ENCODE measurements at regions not wholly inside any gene's neighbourhood (a gene's known extent, or its start where the extent isn't known, plus 50 kb on each side); places are given as distances from the start of the nearest gene placed in this dataset.

GRCh38 chr11:26263769-26264168 lies 68.2 kb upstream of the ANO3 start:
- CTCF ChIA-PET, result no interaction called here

GRCh38 chr11:26264266-26264665 lies 67.7 kb upstream of the ANO3 start:
- Histone ChIP-seq H3K27ac (ENCODE audit: low read length) (no peak overlapping the region), H3K9me3 (ENCODE audit: control insufficient read depth, insufficient read depth, low read depth, low read length) (no peaks in the 10 kb centered on the region), H3K4me1 (ENCODE audit: control insufficient read depth, insufficient read depth, low read length) (no peaks in the 10 kb centered on the region), H3K36me3 (ENCODE audit: control insufficient read depth, insufficient read depth, low read length) (no peaks in the 10 kb centered on the region), H3K4me3 (ENCODE audit: low read depth in 2 of 2, low read length in 2 of 2) (no peak overlapping the region), H3K27me3 (ENCODE audit: control insufficient read depth, insufficient read depth, low read length) (no peaks in the 10 kb centered on the region)
- ATAC-seq (no peak), DNase-seq (ENCODE audit: low read depth, low spot score) (no peak)
- in situ Hi-C loops (cut with HindIII; ENCODE audit: low pct_unique_long_range_greater_than_20kb, low sequenced_read_pairs) (no loop called here), intact Hi-C loops (cut with micrococcal nuclease; ENCODE audit: unreplicated experiment) (no loop called here)
- ChIA-PET POLR2A (no interaction called here), CTCF (no interaction called here)
- no TSS peak for BruUV-seq (replicated peaks)
- TF ChIP-seq POLR2AphosphoS5 (IDR thresholded peaks at IDR 0.05; ENCODE audit: low read depth, low read length) (no peak), CTCF (IDR thresholded peaks at IDR 0.05) (no peak), TCF7L2 (IDR thresholded peaks at IDR 0.05; ENCODE audit: low read depth, low read length) (no peak), REST (IDR thresholded peaks at IDR 0.05; ENCODE audit: insufficient read depth in 1 of 2, low read depth in 2 of 2, low read length in 1 of 2) (no peak), SIN3A (IDR thresholded peaks at IDR 0.05; ENCODE audit: borderline replicate concordance, insufficient read depth, low read depth, low read length) (no peak)

More at GRCh38 chr11:26263769-26264168, 68.2 kb upstream of the ANO3 start:
- POLR2A ChIA-PET, result no interaction called here
- Histone ChIP-seq H3K9me3 (ENCODE audit: control insufficient read depth, insufficient read depth, low read depth, low read length) (no peaks in the 10 kb centered on the region), H3K27me3 (ENCODE audit: control insufficient read depth, insufficient read depth, low read length) (no peaks in the 10 kb centered on the region), H3K27ac (ENCODE audit: low read length) (no peak overlapping the region), H3K36me3 (ENCODE audit: control insufficient read depth, insufficient read depth, low read length) (no peaks in the 10 kb centered on the region), H3K4me1 (ENCODE audit: control insufficient read depth, insufficient read depth, low read length) (no peaks in the 10 kb centered on the region), H3K4me3 (ENCODE audit: low read depth in 2 of 2, low read length in 2 of 2) (no peak overlapping the region)
- ATAC-seq, result no peak
- DNase-seq (ENCODE audit: low read depth, low spot score), result no peak
- intact Hi-C loops (cut with micrococcal nuclease; ENCODE audit: unreplicated experiment) (no loop called here), in situ Hi-C loops (cut with HindIII; ENCODE audit: low pct_unique_long_range_greater_than_20kb, low sequenced_read_pairs) (no loop called here)
- TF ChIP-seq POLR2AphosphoS5 (IDR thresholded peaks at IDR 0.05; ENCODE audit: low read depth, low read length), result no peak
- TF ChIP-seq CTCF (IDR thresholded peaks at IDR 0.05), result no peak
- TF ChIP-seq SIN3A (IDR thresholded peaks at IDR 0.05; ENCODE audit: borderline replicate concordance, insufficient read depth, low read depth, low read length), result no peak
- no peak for TF ChIP-seq TCF7L2 (IDR thresholded peaks at IDR 0.05; ENCODE audit: low read depth, low read length)
- TF ChIP-seq REST (IDR thresholded peaks at IDR 0.05; ENCODE audit: insufficient read depth in 1 of 2, low read depth in 2 of 2, low read length in 1 of 2), result no peak
- BruUV-seq (replicated peaks), result no TSS peak
